Loucy (cell line): ENCODE measurements at regions not wholly inside any gene's neighbourhood (a gene's known extent, or its start where the extent isn't known, plus 50 kb on each side); places are given as distances from the start of the nearest gene placed in this dataset.

Source experiments
- H2AFZ ChIP-seq: fragments of 200-600 bp; sonication (generic); 2 replicates; pipeline ENCODE4 v1.6.0; 2016; ENCODE audit warnings: antibody characterized with exemption, mild to moderate bottlenecking, low read length, moderate library complexity
- H3F3A ChIP-seq: fragments of 200-600 bp; 2 replicates; pipeline ENCODE4 v1.6.0; 2016; ENCODE audit warnings: antibody characterized with exemption, low read depth, mild to moderate bottlenecking
- H3K27me3 ChIP-seq: fragments of 200-600 bp; sonication (generic); 2 replicates; pipeline ENCODE4 v1.6.1; 2014; ENCODE audit warnings: low read length, mild to moderate bottlenecking; ENCODE audit not compliant: insufficient read depth, poor library complexity, severe bottlenecking
- H3K36me3 ChIP-seq: fragments of 200-600 bp; sonication (generic); 2 replicates; pipeline ENCODE4 v1.6.1; 2016; ENCODE audit warnings: low read length; ENCODE audit not compliant: insufficient read depth
- H3K4me1 ChIP-seq: fragments of 200-600 bp; sonication (generic); 2 replicates; pipeline ENCODE4 v1.5.1; 2014; ENCODE audit warnings: low read length, mild to moderate bottlenecking; ENCODE audit not compliant: insufficient read depth, poor library complexity, severe bottlenecking
- H3K4me2 ChIP-seq: fragments of 200-600 bp; sonication (generic); 2 replicates; pipeline ENCODE4 v1.6.0; 2014; ENCODE audit warnings: antibody characterized with exemption, low read length, low read depth, mild to moderate bottlenecking; ENCODE audit not compliant: poor library complexity, severe bottlenecking
- H3K4me3 ChIP-seq: fragments of 200-600 bp; sonication (generic); 2 replicates; pipeline ENCODE4 v1.5.1; 2014; ENCODE audit warnings: low read length, mild to moderate bottlenecking, mixed read lengths; ENCODE audit not compliant: poor library complexity, severe bottlenecking
- H3K79me2 ChIP-seq: fragments of 200-600 bp; sonication (generic); 2 replicates; pipeline ENCODE4 v1.6.1; 2014; ENCODE audit warnings: low read length; ENCODE audit not compliant: insufficient read depth
- H3K9ac ChIP-seq: fragments of 200-600 bp; sonication (generic); 2 replicates; pipeline ENCODE4 v1.6.0; 2014; ENCODE audit warnings: mild to moderate bottlenecking, low read depth, low read length, moderate library complexity; ENCODE audit not compliant: poor library complexity, severe bottlenecking
- H3K9me2 ChIP-seq: fragments of 200-600 bp; sonication (generic); replicated peaks from 2 replicates; pipeline ENCODE4 v1.6.1; 2016; ENCODE audit warnings: low read depth, low read length, mixed read lengths
- H3K9me3 ChIP-seq: fragments of 200-600 bp; sonication (generic); 2 replicates; pipeline ENCODE4 v1.6.1; 2014; ENCODE audit warnings: mild to moderate bottlenecking, antibody characterized with exemption, low read length, low read depth; ENCODE audit not compliant: insufficient read depth
- H4K20me1 ChIP-seq: fragments of 200-600 bp; sonication (generic); 2 replicates; pipeline ENCODE4 v1.6.0; 2014; ENCODE audit warnings: antibody characterized with exemption, low read length, mild to moderate bottlenecking; ENCODE audit not compliant: insufficient read depth, poor library complexity, severe bottlenecking
- CTCF ChIP-seq: fragments of 200-600 bp; sonication (generic); conservative IDR thresholded peaks from 2 replicates; pipeline ENCODE4 v1.5.1; 2014; ENCODE audit warnings: mild to moderate bottlenecking, antibody characterized with exemption, low read length
- EZH2phosphoT487 ChIP-seq: fragments of 200-600 bp; IDR thresholded peaks from 2 replicates; pipeline ENCODE4 v1.6.1; 2018; ENCODE audit warnings: antibody characterized with exemption, mild to moderate bottlenecking, moderate library complexity, borderline replicate concordance

DNA sequence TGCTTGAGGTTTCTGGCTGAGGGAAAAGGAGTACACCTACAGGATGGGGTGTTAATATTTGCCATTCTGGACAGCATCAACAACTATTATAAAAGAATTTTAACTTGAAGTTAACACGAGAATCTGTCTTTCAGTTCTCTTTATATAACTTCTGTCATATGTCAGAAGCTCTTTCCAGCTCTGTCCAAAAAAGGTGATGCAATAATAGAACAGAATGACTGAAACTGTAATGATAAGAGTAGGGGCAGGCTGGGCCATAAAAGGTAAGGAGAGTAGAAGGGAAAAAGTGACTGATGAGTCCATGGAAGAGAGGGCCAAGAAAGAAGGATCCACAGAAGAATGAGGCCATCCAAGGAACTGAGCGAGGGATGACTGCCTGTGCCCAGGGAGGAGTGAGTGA, 966.7 kb upstream of the FBXO33 start:
- Histone ChIP-seq H4K20me1 (no peaks in the 10 kb centered on the region), H3K27me3 (no peaks in the 10 kb centered on the region), H2AFZ (no peak overlapping the region), H3K79me2 (no peaks in the 10 kb centered on the region), H3F3A (no peaks in the 10 kb centered on the region), H3K4me2 (no peak overlapping the region), H3K36me3 (no peaks in the 10 kb centered on the region), H3K9ac (no peak overlapping the region), H3K9me3 (no peaks in the 10 kb centered on the region), H3K4me1 (no peaks in the 10 kb centered on the region), H3K4me3 (no peak overlapping the region), H3K9me2 (no peaks in the 10 kb centered on the region; the same call in 1 of the 2 replicates)
- TF ChIP-seq EZH2phosphoT487: no peak
- no peak for TF ChIP-seq CTCF

- Histone ChIP-seq H4K20me1 (no peaks in the 10 kb centered on the region), H3K27me3 (no peaks in the 10 kb centered on the region), H3K4me3 (no peak overlapping the region), H3K4me2 (no peak overlapping the region), H3K36me3 (no peaks in the 10 kb centered on the region), H3K9me3 (no peaks in the 10 kb centered on the region), H3K4me1 (no peaks in the 10 kb centered on the region), H3K9ac (no peak overlapping the region), H3K79me2 (no peaks in the 10 kb centered on the region), H3F3A (no peaks in the 10 kb centered on the region), H3K9me2 (no peaks in the 10 kb centered on the region), H2AFZ (no peak overlapping the region)
- TF ChIP-seq CTCF (no peak), EZH2phosphoT487 (no peak)
These were observed 962.6 kb upstream of the FBXO33 start for GRCh38 chr14:40394634-40395340.

DNA sequence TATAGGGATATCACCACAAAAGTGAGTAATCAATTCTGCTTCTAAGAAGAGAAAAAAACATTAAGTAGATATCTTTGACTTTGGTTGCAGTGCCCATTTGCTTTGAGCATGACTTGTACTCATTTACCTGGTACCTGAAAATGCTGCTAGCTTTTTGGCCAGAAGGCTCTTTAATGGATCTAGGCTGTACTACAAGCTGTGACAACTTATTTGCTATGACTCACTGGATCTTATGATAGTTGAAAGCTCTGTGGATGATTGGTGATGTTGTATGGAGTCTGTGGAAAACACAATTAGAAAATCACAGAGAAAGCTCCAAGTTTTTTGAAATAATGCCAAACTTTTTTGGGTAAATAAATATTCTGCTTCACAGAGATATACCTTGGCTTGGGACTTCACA, 960.9 kb upstream of the FBXO33 start:
- Histone ChIP-seq H3K36me3 (no peaks in the 10 kb centered on the region), H3K4me1 (no peaks in the 10 kb centered on the region), H3F3A (no peaks in the 10 kb centered on the region), H3K4me3 (no peak overlapping the region), H2AFZ (no peak overlapping the region), H3K4me2 (no peak overlapping the region), H3K9me2 (no peaks in the 10 kb centered on the region), H3K9me3 (no peaks in the 10 kb centered on the region), H3K9ac (no peak overlapping the region), H3K27me3 (no peaks in the 10 kb centered on the region), H3K79me2 (no peaks in the 10 kb centered on the region), H4K20me1 (no peaks in the 10 kb centered on the region)
- no peak for TF ChIP-seq CTCF
- no peak for TF ChIP-seq EZH2phosphoT487
